ENCODE measurements at regions not wholly inside any gene's neighbourhood (a gene's known extent, or its start where the extent isn't known, plus 50 kb on each side); places are given as distances from the start of the nearest gene placed in this dataset.
A peak's percentile ranks its signal among the peaks of the same experiment; 100 is the strongest.

DNA sequence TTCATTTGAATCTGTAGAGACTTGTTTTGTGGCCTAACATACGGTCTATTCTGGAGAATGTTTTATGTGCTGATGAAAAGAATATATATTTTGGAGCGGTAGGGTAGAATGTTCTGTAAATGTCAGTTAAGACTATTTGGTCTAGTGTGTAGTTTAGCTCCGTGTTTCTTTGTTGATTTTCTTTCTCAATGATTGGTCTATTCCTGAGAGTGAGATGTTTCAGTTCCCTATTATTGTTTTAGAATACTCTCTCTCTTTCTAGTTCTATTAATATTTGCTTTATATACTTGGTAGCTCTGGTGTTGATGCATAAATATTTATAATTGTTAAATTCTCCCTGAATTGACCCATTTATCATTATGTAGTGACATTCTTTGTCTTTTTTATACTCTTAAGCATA lies 236.5 kb downstream of the GLUD2 start:
- Mint-ChIP-seq H3K27me3 (no peaks in the 10 kb centered on the region), H3K36me3 (no peaks in the 10 kb centered on the region), H3K9me3 (ENCODE audit: low read depth) (no peaks in the 10 kb centered on the region), H3K4me3 (no peak overlapping the region), H3K4me1 (no peaks in the 10 kb centered on the region), H3K27ac (no peak overlapping the region)
- DNase-seq (no peak), ATAC-seq (no peak)
- CTCF ChIA-PET: no interaction called here

DNA sequence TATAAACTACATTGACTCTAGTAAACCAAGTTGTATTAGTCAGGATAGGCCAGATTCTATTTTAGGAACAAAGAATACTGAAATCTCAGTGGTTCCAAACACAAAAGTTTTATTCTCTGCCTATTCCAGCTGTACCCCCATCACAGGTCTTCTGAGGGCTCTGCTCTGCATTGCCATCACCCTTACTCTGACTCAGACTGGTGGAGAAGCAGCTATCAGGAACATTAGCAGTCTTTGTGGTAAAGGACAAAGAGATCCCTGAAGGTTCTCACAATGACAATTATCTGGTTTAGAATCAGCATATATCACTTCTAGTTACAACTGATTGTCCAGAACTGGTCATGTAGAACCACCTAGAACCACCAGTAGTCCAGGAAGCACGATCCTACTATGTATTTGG lies 251.1 kb downstream of the GLUD2 start:
- no peak for ATAC-seq
- no peak overlapping the region for H3K27ac Mint-ChIP-seq

DNA sequence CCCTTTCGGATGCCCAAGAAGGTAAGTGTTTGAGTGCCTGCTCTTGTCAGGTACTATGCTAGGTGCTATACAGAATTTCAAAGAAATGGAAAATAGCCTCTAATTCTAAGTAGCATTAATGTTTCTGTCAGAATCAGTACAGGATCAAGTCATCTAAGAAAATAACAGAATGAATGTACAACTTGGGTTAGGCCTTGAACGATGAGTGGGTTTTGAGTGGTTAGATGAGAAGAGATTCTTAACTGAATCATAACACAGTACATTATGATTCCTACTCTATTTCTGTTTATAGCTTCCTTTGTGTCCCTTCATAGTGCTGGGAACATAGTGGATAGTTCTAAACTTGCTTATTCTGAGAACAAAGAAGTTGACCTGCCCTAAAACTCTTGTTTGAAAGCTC lies 253.9 kb downstream of the GLUD2 start:
- no peaks in the 10 kb centered on the region for H3K27me3 Mint-ChIP-seq
- no peaks in the 10 kb centered on the region for H3K36me3 Mint-ChIP-seq
- no peak overlapping the region for H3K4me3 Mint-ChIP-seq
- no peaks in the 10 kb centered on the region for H3K4me1 Mint-ChIP-seq
- CTCF ChIA-PET: no interaction called here
- H3K27ac Mint-ChIP-seq: no peak overlapping the region
- DNase-seq: no peak
- no peak for ATAC-seq
- H3K9me3 Mint-ChIP-seq (ENCODE audit: low read depth): no peaks in the 10 kb centered on the region

More for the DNA sequence above, 251.1 kb downstream of the GLUD2 start:
- no peaks in the 10 kb centered on the region for H3K4me1 Mint-ChIP-seq
- no peak overlapping the region for H3K4me3 Mint-ChIP-seq
- CTCF ChIA-PET: no interaction called here
- no peaks in the 10 kb centered on the region for H3K9me3 Mint-ChIP-seq (ENCODE audit: low read depth)
- no peaks in the 10 kb centered on the region for H3K36me3 Mint-ChIP-seq
- no peaks in the 10 kb centered on the region for H3K27me3 Mint-ChIP-seq
- no peak for DNase-seq

DNA sequence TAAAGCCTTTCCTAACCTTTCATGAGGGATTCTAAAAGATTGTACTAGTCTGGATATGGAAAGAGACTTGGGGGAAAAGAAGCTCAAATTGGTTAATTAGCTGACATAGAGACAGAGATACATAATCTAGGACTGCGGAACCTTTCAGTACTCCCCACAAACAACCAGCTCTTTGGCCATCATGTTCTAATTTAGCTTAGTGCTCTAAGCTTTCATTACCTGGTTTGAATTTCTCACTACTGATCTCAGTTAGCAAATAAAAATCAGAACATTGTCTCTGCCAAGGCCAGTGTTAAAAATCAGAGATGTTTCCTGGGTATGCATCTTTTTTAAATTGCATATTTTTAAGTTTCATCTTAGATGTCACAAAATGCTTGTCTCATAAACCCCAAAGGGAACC lies 254.4 kb downstream of the GLUD2 start:
- ATAC-seq (no peak), DNase-seq (no peak)
- no peaks in the 10 kb centered on the region for H3K27me3 Mint-ChIP-seq
- no peaks in the 10 kb centered on the region for H3K9me3 Mint-ChIP-seq (ENCODE audit: low read depth)
- no peak overlapping the region for H3K4me3 Mint-ChIP-seq
- no peaks in the 10 kb centered on the region for H3K36me3 Mint-ChIP-seq
- no peaks in the 10 kb centered on the region for H3K4me1 Mint-ChIP-seq
- no peak overlapping the region for H3K27ac Mint-ChIP-seq
- CTCF ChIA-PET: no interaction called here

DNA sequence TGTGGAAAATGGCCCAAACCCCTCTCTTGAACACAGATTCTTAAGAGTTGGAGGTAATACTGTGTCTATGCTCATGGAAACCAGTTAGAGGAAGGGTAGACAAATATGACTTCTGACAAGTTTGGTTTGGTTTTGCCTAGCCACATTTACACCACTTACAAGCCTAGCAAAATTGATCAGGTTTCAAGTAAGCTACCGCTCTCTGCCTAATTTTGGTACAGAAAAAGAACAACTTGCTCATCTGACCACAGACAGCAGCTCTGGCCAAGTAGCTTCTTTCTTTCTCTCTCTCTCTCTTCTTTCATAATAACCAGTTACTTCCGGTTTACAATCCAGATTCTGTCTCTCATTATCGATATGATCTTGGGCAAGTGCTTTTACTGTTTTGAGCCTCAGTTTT lies 260.0 kb downstream of the GLUD2 start:
- ATAC-seq: peak; percentile 67
- H3K27ac Mint-ChIP-seq: peak overlapping the region; percentile 88
- CTCF ChIA-PET: no interaction called here

DNA sequence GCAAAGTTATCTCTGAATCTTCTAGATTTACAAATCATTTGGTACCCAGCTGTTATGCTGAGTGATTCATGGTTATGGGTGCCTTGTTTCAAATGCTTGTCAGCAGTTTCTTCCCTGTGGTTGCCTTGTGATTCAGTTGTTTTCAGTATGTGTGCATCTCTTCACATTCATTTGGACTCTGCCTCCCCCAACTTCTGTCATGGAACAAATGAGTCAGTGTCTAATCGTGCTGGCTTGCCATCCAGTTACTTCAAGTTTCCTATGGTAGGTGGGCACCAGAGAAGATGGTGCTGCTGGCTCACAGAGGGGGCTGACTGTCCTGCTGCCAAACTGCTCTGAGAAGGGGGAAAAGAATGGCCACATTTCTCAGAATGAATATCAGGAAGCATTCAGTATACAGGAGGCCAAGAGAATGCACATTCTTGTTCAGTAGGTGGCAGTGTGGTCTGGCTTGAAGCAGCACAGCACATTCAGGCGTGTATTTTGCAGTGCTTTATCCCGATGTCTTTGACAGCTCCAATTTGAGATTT lies 260.9 kb downstream of the GLUD2 start:
- no peaks in the 10 kb centered on the region for H3K9me3 Mint-ChIP-seq (ENCODE audit: low read depth)
- peaks cover 15% of the 10 kb centered on the region for H3K4me1 Mint-ChIP-seq
- H3K27me3 Mint-ChIP-seq: no peaks in the 10 kb centered on the region
- peak overlapping the region; percentile 88 for H3K27ac Mint-ChIP-seq
- DNase-seq (peak; percentile 64), ATAC-seq (peak; percentile 69)
- no peak overlapping the region for H3K4me3 Mint-ChIP-seq
- H3K36me3 Mint-ChIP-seq: no peaks in the 10 kb centered on the region
- CTCF ChIA-PET: no interaction called here

More for the DNA sequence above, 260.0 kb downstream of the GLUD2 start:
- peak; percentile 40 for DNase-seq
- H3K36me3 Mint-ChIP-seq: no peaks in the 10 kb centered on the region
- no peaks in the 10 kb centered on the region for H3K9me3 Mint-ChIP-seq (ENCODE audit: low read depth)
- H3K4me1 Mint-ChIP-seq: peaks cover 15% of the 10 kb centered on the region
- H3K27me3 Mint-ChIP-seq: no peaks in the 10 kb centered on the region
- no peak overlapping the region for H3K4me3 Mint-ChIP-seq

DNA sequence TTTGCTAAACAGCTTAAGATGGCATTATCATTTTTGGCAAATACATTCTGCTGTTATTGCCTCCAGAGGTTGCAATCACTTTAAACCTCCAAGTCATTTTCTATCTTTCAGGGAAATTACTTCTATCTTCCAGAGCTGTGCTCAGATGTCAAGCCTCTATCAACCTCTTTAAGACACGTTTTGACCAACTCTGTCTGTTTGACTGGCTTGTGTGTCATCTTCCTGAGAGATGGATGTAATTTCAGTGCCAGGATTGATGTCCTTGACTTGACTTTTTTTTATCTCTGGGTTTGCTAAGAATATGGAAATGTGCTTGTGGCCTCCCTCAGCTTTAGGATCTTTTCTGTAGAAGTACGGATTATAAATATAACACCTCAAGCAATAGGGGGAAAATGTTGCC lies 263.4 kb downstream of the GLUD2 start:
- no peaks in the 10 kb centered on the region for H3K36me3 Mint-ChIP-seq
- DNase-seq: no peak
- no peak overlapping the region for H3K4me3 Mint-ChIP-seq
- no peaks in the 10 kb centered on the region for H3K9me3 Mint-ChIP-seq (ENCODE audit: low read depth)
- no peaks in the 10 kb centered on the region for H3K27me3 Mint-ChIP-seq
- H3K27ac Mint-ChIP-seq: no peak overlapping the region
- no peak for ATAC-seq
- CTCF ChIA-PET: no interaction called here
- H3K4me1 Mint-ChIP-seq: peaks cover 15% of the 10 kb centered on the region

DNA sequence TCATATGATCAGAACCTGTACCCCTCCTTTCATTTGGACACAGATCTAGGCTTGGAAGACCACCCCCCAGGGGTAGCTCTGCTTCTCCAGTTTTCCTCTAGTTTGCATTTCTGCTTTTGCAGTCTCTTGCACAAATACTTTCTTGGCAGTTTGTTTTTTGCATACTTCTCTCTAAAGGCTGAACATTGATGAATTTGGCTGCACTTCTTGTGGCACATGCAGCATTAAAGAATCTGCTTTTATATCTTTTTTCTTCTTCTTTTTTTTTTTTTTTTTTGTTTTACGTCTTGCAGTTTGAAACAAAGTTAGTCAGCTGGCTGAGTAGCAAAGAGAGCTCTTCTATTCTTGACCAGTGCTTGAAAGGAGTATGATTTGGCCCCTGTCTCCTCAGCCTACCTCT lies 273.0 kb downstream of the GLUD2 start:
- Mint-ChIP-seq H3K4me1 (no peaks in the 10 kb centered on the region), H3K36me3 (no peaks in the 10 kb centered on the region), H3K4me3 (no peak overlapping the region), H3K9me3 (ENCODE audit: low read depth) (no peaks in the 10 kb centered on the region), H3K27ac (no peak overlapping the region), H3K27me3 (no peaks in the 10 kb centered on the region)
- ATAC-seq: no peak
- no peak for DNase-seq
- CTCF ChIA-PET: no interaction called here

DNA sequence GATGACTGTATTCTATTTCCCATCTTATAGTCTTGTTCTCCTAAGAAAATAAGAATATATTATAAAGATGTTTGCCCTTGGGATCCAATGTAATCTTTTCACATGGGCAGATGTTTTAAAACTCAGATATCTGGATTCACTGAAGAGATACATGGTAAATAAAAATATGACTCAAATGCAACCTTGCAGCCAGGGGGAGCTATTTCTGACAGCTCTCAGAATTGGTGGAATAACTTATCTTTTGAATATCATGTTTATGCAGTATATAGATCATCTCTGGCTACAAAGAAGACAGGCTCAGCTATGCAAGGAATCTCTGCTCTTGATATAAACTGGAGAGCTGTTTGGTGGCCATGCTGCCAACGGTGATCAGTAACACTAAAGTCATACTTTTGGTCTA lies 274.7 kb downstream of the GLUD2 start:
- no peak for ATAC-seq
- Mint-ChIP-seq H3K27me3 (no peaks in the 10 kb centered on the region), H3K9me3 (ENCODE audit: low read depth) (no peaks in the 10 kb centered on the region), H3K4me3 (no peak overlapping the region), H3K36me3 (no peaks in the 10 kb centered on the region), H3K4me1 (no peaks in the 10 kb centered on the region), H3K27ac (no peak overlapping the region)
- CTCF ChIA-PET: no interaction called here
- no peak for DNase-seq

DNA sequence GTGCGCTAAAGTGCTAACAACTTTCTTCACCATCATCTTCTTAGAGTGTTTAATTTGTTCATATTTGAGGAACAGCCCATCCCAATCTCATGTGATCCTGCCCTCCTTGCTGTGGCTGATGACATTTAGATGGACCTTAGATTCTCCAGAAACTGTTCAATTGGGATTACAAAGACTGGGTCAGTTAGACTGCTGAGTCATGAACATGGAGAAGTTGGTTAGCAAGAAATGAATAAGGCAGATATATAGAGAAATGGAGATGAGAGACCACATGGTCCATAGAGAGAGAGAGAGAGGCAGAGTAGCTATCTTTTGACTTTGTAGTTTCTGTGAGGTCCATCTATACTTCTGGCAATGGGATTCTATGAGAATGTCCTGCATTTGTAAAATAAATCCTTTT lies 275.9 kb downstream of the GLUD2 start:
- no peak overlapping the region for H3K4me3 Mint-ChIP-seq
- no peaks in the 10 kb centered on the region for H3K27me3 Mint-ChIP-seq

DNA sequence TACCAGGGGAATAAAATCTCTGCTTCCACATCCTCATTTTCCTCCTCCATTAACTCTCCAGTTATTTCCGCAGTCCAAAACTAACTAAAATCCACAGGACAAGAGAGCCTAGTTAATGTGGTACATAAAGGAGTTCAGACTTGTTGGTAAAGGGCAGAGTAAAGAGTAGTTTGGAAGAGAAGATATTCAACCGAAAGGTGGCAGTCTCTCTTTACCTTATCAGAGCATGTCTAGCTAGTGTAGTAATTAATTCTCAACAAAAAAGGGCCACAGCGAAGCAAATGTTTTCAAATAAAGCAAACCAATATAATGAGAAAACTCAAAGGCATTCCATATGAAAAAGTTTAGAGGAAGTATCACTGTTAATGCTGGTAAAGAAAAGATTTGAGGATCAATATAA lies 286.5 kb downstream of the GLUD2 start:
- Mint-ChIP-seq H3K9me3 (ENCODE audit: low read depth) (no peaks in the 10 kb centered on the region), H3K4me1 (no peaks in the 10 kb centered on the region), H3K27ac (no peak overlapping the region), H3K4me3 (no peak overlapping the region), H3K27me3 (no peaks in the 10 kb centered on the region), H3K36me3 (no peaks in the 10 kb centered on the region)
- CTCF ChIA-PET: no interaction called here
- no peak for ATAC-seq
- no peak for DNase-seq

More for the DNA sequence above, 275.9 kb downstream of the GLUD2 start:
- Mint-ChIP-seq H3K4me1 (no peaks in the 10 kb centered on the region), H3K9me3 (ENCODE audit: low read depth) (no peaks in the 10 kb centered on the region), H3K27ac (no peak overlapping the region), H3K36me3 (no peaks in the 10 kb centered on the region)
- CTCF ChIA-PET: no interaction called here
- no peak for ATAC-seq
- no peak for DNase-seq

DNA sequence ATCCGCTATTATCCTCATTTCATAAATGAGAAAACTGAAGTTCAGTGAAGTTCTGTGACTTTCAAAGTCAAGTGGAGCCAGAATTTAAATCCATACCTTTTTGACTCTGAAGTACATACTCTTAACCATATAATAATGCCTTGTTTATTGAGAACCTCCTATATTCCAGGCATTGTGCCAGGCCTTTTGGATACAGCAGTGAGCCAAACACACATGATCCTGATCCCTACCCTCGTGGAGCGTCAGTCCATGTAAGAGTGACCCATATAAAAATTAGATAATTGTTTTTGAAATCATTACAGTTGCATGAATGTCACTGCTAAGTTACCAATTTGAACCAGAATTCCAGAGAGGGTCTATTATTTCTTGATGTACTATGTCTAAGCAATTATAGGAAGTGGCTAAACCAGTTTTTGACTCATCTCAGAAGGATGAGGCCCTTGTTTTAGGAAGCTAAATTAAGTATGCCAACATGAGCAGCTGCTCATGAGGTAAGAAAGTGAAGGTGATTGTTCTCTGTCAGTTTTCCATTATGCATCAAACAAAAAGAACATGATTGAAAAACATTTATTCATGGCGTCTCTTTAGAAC lies 289.5 kb downstream of the GLUD2 start:
- H3K27me3 Mint-ChIP-seq: no peaks in the 10 kb centered on the region
- no peak for ATAC-seq
- no peak overlapping the region for H3K4me3 Mint-ChIP-seq
- no peak overlapping the region for H3K27ac Mint-ChIP-seq
- no peak for DNase-seq
- CTCF ChIA-PET: no interaction called here
- no peaks in the 10 kb centered on the region for H3K36me3 Mint-ChIP-seq
- H3K9me3 Mint-ChIP-seq (ENCODE audit: low read depth): no peaks in the 10 kb centered on the region
- no peaks in the 10 kb centered on the region for H3K4me1 Mint-ChIP-seq

DNA sequence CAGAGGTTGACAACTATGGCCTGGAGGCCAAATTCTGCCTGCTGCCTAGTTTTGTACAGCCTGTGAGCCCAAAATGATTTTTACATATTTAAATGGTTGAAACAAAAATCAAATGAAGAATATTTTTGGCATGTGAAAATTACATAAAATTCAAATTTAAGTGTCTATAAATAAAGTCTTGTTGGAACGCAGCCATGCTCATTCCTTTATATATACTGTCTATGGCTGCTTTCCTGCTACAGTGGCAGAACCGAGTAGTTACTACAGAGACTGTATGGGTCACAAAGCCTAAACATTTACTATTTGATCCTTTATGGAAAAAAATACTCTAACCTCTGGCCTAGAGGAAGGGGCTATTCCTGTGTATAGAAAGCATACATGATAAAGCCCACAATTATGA lies 290.4 kb downstream of the GLUD2 start:
- no peak for DNase-seq
- Mint-ChIP-seq H3K27me3 (no peaks in the 10 kb centered on the region), H3K27ac (no peak overlapping the region), H3K36me3 (no peaks in the 10 kb centered on the region), H3K9me3 (ENCODE audit: low read depth) (no peaks in the 10 kb centered on the region), H3K4me3 (no peak overlapping the region), H3K4me1 (no peaks in the 10 kb centered on the region)
- ATAC-seq: no peak
- CTCF ChIA-PET: no interaction called here

DNA sequence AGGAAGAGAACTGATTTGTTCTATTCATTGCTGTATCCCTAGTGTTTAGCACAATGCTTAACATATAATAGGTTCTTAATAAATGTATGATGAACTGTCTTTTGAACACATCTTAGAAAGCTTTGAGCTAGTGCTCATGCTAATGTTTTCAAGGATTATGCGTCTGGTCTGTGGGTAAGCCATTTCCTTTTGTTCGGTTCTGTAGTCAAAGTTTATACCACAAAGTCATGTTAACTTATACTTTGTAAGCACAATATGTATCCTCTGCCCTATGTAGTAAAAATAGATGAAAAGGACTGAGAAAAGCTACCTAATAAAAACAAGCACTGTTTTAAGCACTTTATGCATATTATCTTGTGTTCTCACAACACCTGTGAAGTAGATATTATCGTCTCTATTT lies 301.9 kb downstream of the GLUD2 start:
- Mint-ChIP-seq H3K36me3 (no peaks in the 10 kb centered on the region), H3K27me3 (no peaks in the 10 kb centered on the region), H3K4me1 (no peaks in the 10 kb centered on the region), H3K4me3 (no peak overlapping the region), H3K27ac (no peak overlapping the region), H3K9me3 (ENCODE audit: low read depth) (no peaks in the 10 kb centered on the region)
- ATAC-seq: no peak
- DNase-seq: no peak
- CTCF ChIA-PET: no interaction called here

Data from activated CD8-positive, alpha-beta memory T cell treated with anti-CD3 and anti-CD28 coated beads, Interleukin-2, amount 10 ng/mL, durations not matched to agents 7 days and 5 days (primary cell).